H9 (cell line): ENCODE measurements at regions not wholly inside any gene's neighbourhood (a gene's known extent, or its start where the extent isn't known, plus 50 kb on each side); places are given as distances from the start of the nearest gene placed in this dataset.

Experiments
- DNase-seq: peaks from one replicate; pipeline ENCODE4 v3.0.0-alpha.2; 2017
- H2AFZ ChIP-seq: one replicate; pipeline ENCODE4 v1.6.1; 2013; ENCODE audit warnings: mild to moderate bottlenecking, low read length, control low read depth, moderate library complexity
- H2AK5ac ChIP-seq: 2 replicates; pipeline ENCODE4 v1.6.1; 2013; ENCODE audit warnings: low read length, control low read depth, mixed read lengths; ENCODE audit not compliant: insufficient read length
- H2BK120ac ChIP-seq: one replicate; pipeline ENCODE4 v1.6.1; 2013; ENCODE audit warnings: low read depth, mild to moderate bottlenecking, low read length, control low read depth, inconsistent platforms; ENCODE audit not compliant: poor library complexity, severe bottlenecking
- H2BK12ac ChIP-seq: 2 replicates; pipeline ENCODE4 v1.6.1; 2013; ENCODE audit warnings: low read length, control low read depth, mixed read lengths, low read depth; ENCODE audit not compliant: insufficient read length
- H2BK15ac ChIP-seq: 2 replicates; pipeline ENCODE4 v1.6.1; 2013; ENCODE audit warnings: low read depth, low read length, control low read depth
- H2BK20ac ChIP-seq: one replicate; pipeline ENCODE4 v1.6.1; 2013; ENCODE audit warnings: low read depth, mild to moderate bottlenecking, low read length, control low read depth, inconsistent platforms; ENCODE audit not compliant: poor library complexity, severe bottlenecking
- H2BK5ac ChIP-seq: 2 replicates; pipeline ENCODE4 v1.6.1; 2013; ENCODE audit warnings: low read length, control low read depth, mixed read lengths; ENCODE audit not compliant: insufficient read length
- H3K14ac ChIP-seq: 2 replicates; pipeline ENCODE4 v1.6.1; 2013; ENCODE audit warnings: low read length, control low read depth; ENCODE audit not compliant: insufficient read depth
- H3K18ac ChIP-seq: 2 replicates; pipeline ENCODE4 v1.6.1; 2013; ENCODE audit warnings: low read depth, mild to moderate bottlenecking, mixed read lengths, low read length, control low read depth; ENCODE audit not compliant: insufficient read length
- H3K23ac ChIP-seq: 2 replicates; pipeline ENCODE4 v1.6.1; 2013; ENCODE audit warnings: low read length, control low read depth, mixed read lengths, low read depth; ENCODE audit not compliant: insufficient read length
- H3K23me2 ChIP-seq: 2 replicates; pipeline ENCODE4 v1.6.1; 2013; ENCODE audit warnings: low read depth, mild to moderate bottlenecking, mixed read lengths, low read length, control low read depth; ENCODE audit not compliant: insufficient read length, poor library complexity, severe bottlenecking
- H3K27ac ChIP-seq: 2 replicates; pipeline ENCODE4 v1.5.1; 2013; ENCODE audit warnings: low read length, control low read depth, mixed read lengths, low read depth; ENCODE audit not compliant: insufficient read length
- H3K27me3 ChIP-seq: 2 replicates; pipeline ENCODE4 v1.6.1; 2013; ENCODE audit warnings: low read length, control low read depth, inconsistent platforms; ENCODE audit not compliant: insufficient read depth
- H3K4ac ChIP-seq: 2 replicates; pipeline ENCODE4 v1.6.1; 2013; ENCODE audit warnings: low read depth, mild to moderate bottlenecking, control low read depth, inconsistent platforms, low read length, moderate library complexity
- H3K4me1 ChIP-seq: 2 replicates; pipeline ENCODE4 v1.6.1; 2013; ENCODE audit warnings: low read length, control low read depth, inconsistent platforms; ENCODE audit not compliant: insufficient read depth
- H3K4me2 ChIP-seq: 2 replicates; pipeline ENCODE4 v1.6.1; 2013; ENCODE audit warnings: low read length, control low read depth, mixed read lengths; ENCODE audit not compliant: insufficient read length, insufficient read depth
- H3K56ac ChIP-seq: 2 replicates; pipeline ENCODE4 v1.6.1; 2013; ENCODE audit warnings: low read depth, mild to moderate bottlenecking, mixed read lengths, low read length, control low read depth; ENCODE audit not compliant: insufficient read length
- H3K79me1 ChIP-seq: 2 replicates; pipeline ENCODE4 v1.6.1; 2013; ENCODE audit warnings: low read depth, mild to moderate bottlenecking, moderate library complexity, low read length, control low read depth, inconsistent platforms; ENCODE audit not compliant: insufficient read depth, poor library complexity, severe bottlenecking
- H3K79me2 ChIP-seq: 2 replicates; pipeline ENCODE4 v1.6.1; 2013; ENCODE audit warnings: low read length, control low read depth, inconsistent platforms; ENCODE audit not compliant: insufficient read depth
- H3K9ac ChIP-seq: 2 replicates; pipeline ENCODE4 v1.6.1; 2013; ENCODE audit warnings: low read length, control low read depth, mixed read lengths; ENCODE audit not compliant: insufficient read length; ENCODE audit errors: extremely low read depth
- H3K9me3 ChIP-seq: one replicate; pipeline ENCODE4 v1.6.1; 2013; ENCODE audit warnings: low read depth, low read length, inconsistent platforms; ENCODE audit not compliant: control insufficient read depth
- H3T11ph ChIP-seq: one replicate; pipeline ENCODE4 v1.6.1; 2013; ENCODE audit warnings: mild to moderate bottlenecking, low read length, control low read depth, inconsistent platforms
- H4K20me1 ChIP-seq: one replicate; pipeline ENCODE4 v1.6.1; 2013; ENCODE audit not compliant: control insufficient read depth, insufficient read length, insufficient read depth
- H4K5ac ChIP-seq: 2 replicates; pipeline ENCODE4 v1.6.1; 2013; ENCODE audit warnings: low read depth, mild to moderate bottlenecking, mixed read lengths, low read length, control low read depth; ENCODE audit not compliant: insufficient read length
- H4K8ac ChIP-seq: replicated peaks from 2 replicates; pipeline ENCODE4 v1.6.1; 2013; ENCODE audit warnings: low read length, control low read depth, mixed read lengths, low read depth; ENCODE audit not compliant: insufficient read length
- H4K91ac ChIP-seq: 2 replicates; pipeline ENCODE4 v1.6.1; 2013; ENCODE audit warnings: low read depth, mild to moderate bottlenecking, moderate library complexity, mixed read lengths, low read length, control low read depth; ENCODE audit not compliant: insufficient read length
- H3K27ac Mint-ChIP-seq, 3 experiments: 2 replicates in 2 of 3; 3 replicates in 1 of 3; pipeline ENCODE4 v1.8.0; 2020 to 2021; ENCODE audit warnings: mixed read lengths in 3 of 3, mild to moderate bottlenecking in 1 of 3, moderate library complexity in 1 of 3
- H3K27me3 Mint-ChIP-seq: 2 replicates; pipeline ENCODE4 v1.8.0; 2021; ENCODE audit warnings: low read depth, mild to moderate bottlenecking, moderate library complexity, mixed read lengths
- H3K36me3 Mint-ChIP-seq, 3 experiments: 2 replicates in 2 of 3; 3 replicates in 1 of 3; pipeline ENCODE4 v1.8.0; 2020 to 2021; ENCODE audit warnings: low read depth in 3 of 3, mixed read lengths in 3 of 3; ENCODE audit not compliant: insufficient read depth in 1 of 3
- H3K4me1 Mint-ChIP-seq, 2 experiments: 2 replicates each; pipeline ENCODE4 v1.8.0; 2020; ENCODE audit warnings: mixed read lengths in 2 of 2
- H3K4me3 Mint-ChIP-seq, 2 experiments: 2 replicates in 1 of 2; 3 replicates in 1 of 2; pipeline ENCODE4 v1.8.0; 2020 to 2021; ENCODE audit warnings: mild to moderate bottlenecking in 2 of 2, mixed read lengths in 2 of 2, moderate library complexity in 1 of 2
- H3K9me3 Mint-ChIP-seq, 2 experiments: 2 replicates in 1 of 2; 3 replicates in 1 of 2; pipeline ENCODE4 v1.8.0; 2020; ENCODE audit warnings: mild to moderate bottlenecking in 2 of 2, mixed read lengths in 2 of 2, moderate library complexity in 1 of 2
- WGBS: extraction: QIAGEN DNeasy Blood & Tissue Kit; methylation state at CpG from one replicate; pipeline ENCODE4 v1.1.7; 2013; ENCODE audit warnings: missing lambda C conversion rate, low lambda C conversion rate, mixed read lengths; ENCODE audit not compliant: insufficient read length; ENCODE audit errors: extremely low coverage; 5-methylcytosine and 5-hydroxymethylcytosine counted together
- TF ChIP-seq, protein P1 (sequence below): fragments of 200-600 bp; sonication (generic); conservative IDR thresholded peaks from 3 replicates; pipeline ENCODE4 v1.8.0; 2021; ENCODE audit warnings: antibody characterized with exemption, mild to moderate bottlenecking

DNA sequence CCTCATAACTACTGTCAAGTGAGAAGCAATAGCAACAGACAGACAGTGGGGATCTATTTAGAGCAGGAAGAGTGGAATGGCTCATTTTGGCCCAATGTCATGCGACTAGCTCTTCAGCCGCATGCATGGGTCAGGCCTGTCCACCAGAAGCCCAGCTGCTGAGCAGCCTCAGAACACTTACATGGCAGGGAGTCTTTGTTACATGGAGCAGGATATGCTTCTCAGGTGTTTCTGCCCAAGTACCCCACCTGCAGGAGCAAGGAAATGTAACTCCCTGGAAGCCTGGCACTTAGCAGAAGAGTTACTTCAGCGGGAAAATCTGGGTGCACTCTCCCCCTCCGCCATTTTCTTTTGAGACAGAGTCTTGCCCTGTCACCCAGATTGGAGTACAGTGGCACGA, 73.5 kb upstream of the ARHGAP5 start:
- H3K4me2 ChIP-seq = no peak overlapping the region
- no peak overlapping the region for H3K4ac ChIP-seq
- TF ChIP-seq, protein P1, sequence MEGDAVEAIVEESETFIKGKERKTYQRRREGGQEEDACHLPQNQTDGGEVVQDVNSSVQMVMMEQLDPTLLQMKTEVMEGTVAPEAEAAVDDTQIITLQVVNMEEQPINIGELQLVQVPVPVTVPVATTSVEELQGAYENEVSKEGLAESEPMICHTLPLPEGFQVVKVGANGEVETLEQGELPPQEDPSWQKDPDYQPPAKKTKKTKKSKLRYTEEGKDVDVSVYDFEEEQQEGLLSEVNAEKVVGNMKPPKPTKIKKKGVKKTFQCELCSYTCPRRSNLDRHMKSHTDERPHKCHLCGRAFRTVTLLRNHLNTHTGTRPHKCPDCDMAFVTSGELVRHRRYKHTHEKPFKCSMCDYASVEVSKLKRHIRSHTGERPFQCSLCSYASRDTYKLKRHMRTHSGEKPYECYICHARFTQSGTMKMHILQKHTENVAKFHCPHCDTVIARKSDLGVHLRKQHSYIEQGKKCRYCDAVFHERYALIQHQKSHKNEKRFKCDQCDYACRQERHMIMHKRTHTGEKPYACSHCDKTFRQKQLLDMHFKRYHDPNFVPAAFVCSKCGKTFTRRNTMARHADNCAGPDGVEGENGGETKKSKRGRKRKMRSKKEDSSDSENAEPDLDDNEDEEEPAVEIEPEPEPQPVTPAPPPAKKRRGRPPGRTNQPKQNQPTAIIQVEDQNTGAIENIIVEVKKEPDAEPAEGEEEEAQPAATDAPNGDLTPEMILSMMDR = no peak
- Mint-ChIP-seq H3K9me3 (no peaks in the 10 kb centered on the region), H3K27ac (no peak overlapping the region; a peak in 1 of 7 replicates), H3K36me3 (no peaks in the 10 kb centered on the region), H3K4me3 (no peak overlapping the region), H3K27me3 (no peaks in the 10 kb centered on the region), H3K4me1 (peaks cover 12 to 15% of the 10 kb centered on the region in 2 experiments)
- H2BK120ac ChIP-seq = no peak overlapping the region
- H2BK12ac ChIP-seq = no peak overlapping the region
- H3K27ac ChIP-seq = no peak overlapping the region
- no peak overlapping the region for H3T11ph ChIP-seq
- H3K79me2 ChIP-seq = no peaks in the 10 kb centered on the region
- no peak overlapping the region for H2AK5ac ChIP-seq
- H4K91ac ChIP-seq = no peak overlapping the region
- H2BK20ac ChIP-seq = no peak overlapping the region
- no peak overlapping the region for H2AFZ ChIP-seq
- no peak overlapping the region for H4K8ac ChIP-seq
- H4K20me1 ChIP-seq = no peaks in the 10 kb centered on the region
- H3K56ac ChIP-seq = no peak overlapping the region
- H3K18ac ChIP-seq = no peak overlapping the region
- no peaks in the 10 kb centered on the region for H3K9me3 ChIP-seq
- no peak overlapping the region for H4K5ac ChIP-seq
- H3K4me1 ChIP-seq = no peaks in the 10 kb centered on the region
- peak; percentile 45 for DNase-seq
- H2BK15ac ChIP-seq = no peak overlapping the region
- H3K14ac ChIP-seq = no peak overlapping the region
- WGBS = no CpG with 5 or more reads among the region's 5 CpGs
- no peaks in the 10 kb centered on the region for H3K23me2 ChIP-seq
- H3K23ac ChIP-seq = no peak overlapping the region
- H3K79me1 ChIP-seq = no peaks in the 10 kb centered on the region
- H3K27me3 ChIP-seq = no peaks in the 10 kb centered on the region
- H3K9ac ChIP-seq = no peak overlapping the region
- no peak overlapping the region for H2BK5ac ChIP-seq
